Stimulated activated CD4-positive, alpha-beta T cell treated with anti-CD3 and anti-CD28 coated beads, Interleukin-2, amount 100 ng/mL, for 24 hours (primary cell): ENCODE measurements at regions not wholly inside any gene's neighbourhood (a gene's known extent, or its start where the extent isn't known, plus 50 kb on each side); places are given as distances from the start of the nearest gene placed in this dataset.
"Not testable (repeated sequence)": the region's sequence is repeated elsewhere in the genome, so short reads cannot be mapped to it uniquely, and the experiment has no call there.

Experiments
- DNase-seq, 2 donors: peaks; one replicate each; pipeline ENCODE4 v3.0.0-alpha.2; 2020

DNA sequence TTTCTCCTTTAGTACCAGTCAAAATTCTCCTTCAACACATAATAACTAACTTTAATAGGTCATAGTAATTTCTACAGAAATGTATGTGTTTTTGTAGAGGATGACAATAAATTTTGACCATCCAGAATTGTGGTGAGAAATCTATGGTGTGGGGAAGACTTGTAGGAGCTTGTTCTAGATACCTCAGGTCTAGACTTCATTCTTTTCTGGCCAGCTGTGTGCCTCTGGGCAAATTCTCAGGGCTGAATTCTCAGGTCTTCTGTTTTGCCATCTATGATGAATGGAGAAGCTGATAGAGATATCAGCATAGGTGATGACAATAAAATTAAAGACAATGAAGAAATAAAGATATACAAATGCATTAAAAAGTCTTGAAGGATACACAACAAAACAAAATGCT is 298.6 kb upstream of the MEF2C start:
- DNase-seq = no peak

DNA sequence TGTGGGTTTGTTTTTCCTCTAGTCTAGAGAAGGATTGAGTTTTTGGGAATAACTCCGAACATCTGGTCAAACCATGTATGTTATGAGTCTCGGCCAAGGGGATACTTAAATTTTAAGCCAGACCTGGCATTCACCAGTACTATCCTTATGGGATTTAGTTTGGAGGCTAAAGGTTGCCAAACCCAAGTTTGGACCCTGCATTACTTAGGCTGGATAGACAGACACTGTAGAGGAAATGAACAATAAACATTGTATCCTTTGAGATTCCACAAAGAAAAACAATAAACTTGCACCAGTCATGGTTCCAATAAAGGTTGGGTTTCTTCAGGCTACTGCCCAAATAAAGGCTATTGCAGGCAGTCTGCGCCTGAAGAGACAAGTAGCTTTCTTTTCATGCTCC is 296.7 kb upstream of the MEF2C start:
- no peak for DNase-seq

DNA sequence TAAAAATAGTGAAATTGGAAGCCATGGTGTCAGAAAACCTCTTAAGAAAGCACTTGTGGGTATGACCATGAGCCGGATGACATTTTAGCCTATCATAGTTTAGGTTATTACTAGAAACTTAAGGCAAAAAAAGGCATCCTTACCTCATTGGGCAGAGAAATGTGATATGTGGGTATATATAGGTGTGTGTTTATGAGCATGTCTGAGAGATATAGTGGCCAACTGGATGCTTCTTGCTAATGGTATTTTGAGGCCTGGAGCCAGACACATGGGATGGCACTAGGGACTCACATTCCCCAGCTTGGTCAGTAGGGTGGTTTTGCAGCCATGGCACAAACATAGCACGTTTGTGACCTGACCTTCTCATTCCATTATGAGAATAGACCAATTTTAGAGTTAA is 295.6 kb upstream of the MEF2C start:
- no peak for DNase-seq

DNA sequence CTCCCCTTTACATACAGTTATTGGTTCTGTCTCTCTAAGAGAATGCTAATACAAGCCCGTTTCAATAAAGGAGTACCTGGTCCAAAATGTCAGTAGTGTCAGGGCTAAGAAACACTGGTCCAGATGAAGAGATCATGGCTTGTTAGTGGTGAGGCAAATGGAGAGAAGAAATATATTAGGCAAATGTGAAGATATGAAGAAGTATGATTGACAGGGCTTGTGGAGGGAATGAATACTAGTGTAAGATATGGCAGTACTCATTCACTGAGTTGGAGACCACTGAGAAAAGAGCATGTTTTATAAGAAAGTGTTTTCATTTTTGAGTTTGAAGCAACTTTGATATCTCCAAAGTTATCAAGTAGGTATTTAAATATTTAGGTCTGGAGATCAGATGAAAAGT is 290.5 kb upstream of the MEF2C start:
- DNase-seq = no peak

DNA sequence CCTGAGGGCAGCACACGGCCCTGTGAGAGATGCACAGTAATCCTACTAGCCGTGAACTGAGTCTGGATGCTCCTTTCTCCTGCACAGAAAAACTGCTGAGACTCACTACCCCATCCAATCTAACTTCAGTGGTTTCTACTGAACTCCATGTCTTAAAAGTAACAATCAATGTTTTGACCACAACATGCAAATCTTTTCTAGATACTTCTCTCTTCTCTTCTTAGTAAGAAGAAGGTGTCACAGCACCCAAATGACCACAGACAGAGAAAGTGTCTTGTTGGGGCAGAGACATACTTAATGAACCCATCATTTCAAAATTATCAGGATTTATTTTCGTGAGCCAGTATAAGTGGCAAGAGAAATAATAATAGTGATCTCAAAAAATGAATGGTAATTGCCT is 285.8 kb upstream of the MEF2C start:
- no peak for DNase-seq

DNA sequence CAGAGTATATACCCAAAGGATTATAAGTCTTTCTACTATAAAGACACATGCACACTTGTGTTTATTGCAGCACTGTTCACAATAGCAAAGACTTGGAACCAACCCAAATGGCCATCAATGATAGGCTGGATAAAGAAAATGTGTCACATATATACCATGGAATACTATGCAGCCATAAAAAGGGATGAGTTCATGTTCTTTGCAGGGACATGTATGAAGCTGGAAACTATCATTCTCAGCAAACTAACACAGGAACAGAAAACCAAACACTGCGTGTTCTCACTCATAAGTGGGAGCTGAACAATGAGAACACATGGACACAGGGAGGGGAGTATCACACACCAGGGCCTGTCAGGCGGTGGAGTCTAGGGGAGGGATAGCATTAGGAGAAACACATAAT is 281.7 kb upstream of the MEF2C start:
- DNase-seq = not testable (repeated sequence)

DNA sequence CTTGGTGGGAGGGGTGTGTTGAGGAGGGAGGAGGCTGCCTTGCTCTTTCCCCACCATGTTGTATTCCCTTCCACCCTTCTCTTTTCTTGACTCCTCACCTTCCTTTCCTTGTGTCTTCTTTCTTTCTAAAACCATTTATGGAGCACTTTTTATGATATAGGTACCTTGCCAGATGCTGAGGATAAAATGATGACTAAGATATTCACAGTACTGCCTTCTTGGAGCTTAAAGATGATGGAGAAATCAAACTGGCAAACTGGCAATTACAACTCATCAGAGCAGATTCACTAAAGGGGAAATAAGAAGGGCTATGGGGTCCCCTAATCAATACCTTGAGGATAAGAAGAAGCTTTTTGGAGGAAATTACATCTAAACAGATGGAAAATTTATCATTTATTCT is 273.2 kb upstream of the MEF2C start:
- DNase-seq = no peak

DNA sequence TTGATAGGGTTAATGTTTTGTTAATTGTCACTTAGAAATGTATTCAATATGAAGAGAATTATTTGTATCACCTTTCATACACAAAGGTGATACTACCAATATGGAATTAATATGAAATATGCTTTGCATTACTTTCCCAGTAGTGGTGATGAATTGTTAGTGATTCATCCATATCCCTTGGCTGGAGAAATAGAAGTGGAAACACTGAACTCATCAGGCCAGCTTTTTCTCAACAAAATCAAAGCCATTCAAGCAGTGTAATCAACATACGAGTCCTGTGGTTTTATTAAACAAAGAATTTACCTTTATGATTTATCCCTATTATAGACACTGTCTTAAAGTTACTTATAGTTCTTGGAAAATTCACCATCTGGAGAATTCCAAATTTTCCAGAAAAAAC is 264.0 kb upstream of the MEF2C start:
- no peak for DNase-seq

DNA sequence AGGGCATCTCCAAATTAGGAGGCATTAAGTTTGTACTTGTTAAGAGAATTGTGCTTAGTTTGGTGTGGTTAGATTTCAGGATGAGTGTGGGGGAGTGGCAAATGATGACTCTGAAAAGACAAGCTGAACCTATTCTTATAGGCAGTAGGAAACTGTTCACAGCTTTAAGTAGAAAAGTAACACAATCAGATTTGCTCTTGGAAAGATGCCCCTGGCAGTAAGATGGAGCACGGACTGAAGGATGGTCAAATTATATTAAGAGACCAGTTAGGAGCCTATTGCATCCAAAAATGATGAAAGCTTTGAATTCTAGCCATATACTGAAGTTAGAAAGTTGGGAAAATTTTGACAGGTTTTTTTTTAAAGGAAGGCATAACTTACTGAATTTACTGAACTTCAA is 254.2 kb upstream of the MEF2C start:
- no peak for DNase-seq

DNA sequence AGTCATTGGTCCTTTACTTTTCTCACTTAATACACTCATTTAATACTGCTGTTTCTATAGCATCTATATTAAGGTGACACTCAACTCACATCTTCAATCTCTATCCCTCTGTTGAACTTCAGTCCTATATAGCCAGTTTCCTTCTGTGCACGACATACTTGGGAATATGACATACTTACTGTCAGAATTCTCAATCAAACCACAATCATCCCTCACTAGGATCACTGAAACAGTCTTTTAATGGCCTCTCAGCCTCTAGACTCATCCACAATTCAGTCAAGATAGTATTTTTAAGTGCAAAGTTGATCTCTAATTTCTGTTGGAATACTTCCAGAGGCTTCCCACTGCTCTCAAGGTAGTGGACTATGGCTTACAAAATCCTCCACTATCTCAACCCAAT is 251.0 kb upstream of the MEF2C start:
- no peak for DNase-seq

DNA sequence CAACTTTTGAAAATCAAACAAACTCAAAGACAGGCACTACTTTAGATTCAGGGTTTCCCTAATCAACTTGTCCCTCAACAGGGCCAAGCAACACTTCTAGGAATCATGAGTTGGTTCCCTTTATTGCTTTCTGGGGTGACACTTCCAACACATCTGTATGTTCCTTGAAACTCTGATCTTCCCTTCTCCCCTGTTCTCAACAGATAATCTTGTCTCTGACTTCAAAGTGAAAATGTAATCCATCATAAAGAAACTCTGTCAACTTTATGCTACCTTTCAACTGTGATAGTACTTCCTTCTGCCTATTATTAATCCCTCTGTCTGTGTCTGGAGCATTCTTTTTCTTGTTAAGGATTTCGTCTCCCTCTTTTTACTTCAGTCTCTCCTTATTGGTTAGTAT is 250.1 kb upstream of the MEF2C start:
- no peak for DNase-seq

DNA sequence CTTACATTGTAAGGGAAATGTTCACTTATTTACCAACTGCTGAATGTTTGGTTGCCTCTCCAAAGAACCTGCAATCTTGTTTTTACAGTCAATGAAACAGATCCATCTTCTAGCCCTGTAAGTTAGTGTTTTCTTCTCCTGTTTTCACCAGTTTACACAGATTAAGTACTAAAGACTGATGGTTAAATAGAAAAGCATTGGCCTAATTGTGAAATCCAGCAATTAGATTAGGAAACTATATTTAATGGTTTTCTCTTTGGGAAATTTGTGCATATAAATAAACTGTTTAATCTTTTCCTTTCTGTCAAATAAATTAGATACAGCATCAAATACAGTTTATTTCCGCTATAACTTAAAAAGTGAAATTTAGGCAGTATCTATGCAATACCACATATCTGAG is 247.9 kb upstream of the MEF2C start:
- no peak for DNase-seq

DNA sequence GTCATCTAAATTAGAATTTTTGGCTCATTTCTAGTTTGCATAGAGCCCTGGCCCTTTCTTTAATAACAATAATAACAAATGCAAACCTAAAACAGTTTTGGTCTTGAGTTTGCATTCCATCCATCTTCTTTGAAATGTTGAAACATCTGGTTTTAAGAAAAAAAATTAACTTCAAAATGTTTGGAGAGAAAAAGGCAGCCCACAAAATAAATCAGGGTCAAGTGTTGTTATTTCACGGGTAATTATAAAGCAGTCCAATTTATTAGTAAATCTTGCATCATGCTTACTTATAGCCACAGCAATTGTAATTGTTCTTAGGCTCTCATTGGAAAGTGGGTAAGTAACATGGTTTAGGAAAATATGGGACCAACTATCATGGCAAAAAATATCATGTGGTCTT is 247.0 kb upstream of the MEF2C start:
- DNase-seq = no peak

DNA sequence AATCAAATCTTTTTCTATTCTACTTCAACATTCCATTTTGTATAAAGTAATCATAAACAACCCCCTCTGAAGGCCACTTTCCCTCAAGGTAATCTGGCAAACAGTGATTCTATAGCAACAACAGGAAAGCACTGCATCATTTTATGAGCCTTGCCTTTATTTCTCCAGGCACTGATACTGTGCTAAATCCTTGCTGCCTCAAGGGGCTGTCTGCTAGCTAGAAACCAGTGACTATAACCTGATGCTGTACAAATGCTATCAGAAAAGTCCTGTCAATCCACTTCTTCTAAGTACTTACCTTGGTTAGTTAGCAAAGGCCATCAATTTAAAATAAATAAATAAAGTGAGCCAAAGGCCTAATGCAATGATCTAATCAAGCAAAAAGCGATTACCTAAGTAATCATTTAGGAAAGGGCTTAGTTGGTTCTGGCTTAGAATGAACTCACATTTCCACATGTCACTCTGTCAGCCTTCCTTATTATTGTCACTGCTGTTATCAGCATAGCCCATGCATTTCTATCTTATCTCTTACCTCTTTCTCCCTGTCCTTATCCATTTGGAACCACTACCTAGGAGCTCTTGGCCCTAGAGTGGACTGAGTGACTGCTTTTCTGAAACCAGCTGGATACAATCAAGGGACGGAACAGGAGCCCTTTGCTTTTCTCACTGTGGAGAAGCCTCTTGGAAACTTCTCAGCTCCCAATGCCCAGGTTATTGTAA is 246.1 kb upstream of the MEF2C start:
- DNase-seq = no peak

DNA sequence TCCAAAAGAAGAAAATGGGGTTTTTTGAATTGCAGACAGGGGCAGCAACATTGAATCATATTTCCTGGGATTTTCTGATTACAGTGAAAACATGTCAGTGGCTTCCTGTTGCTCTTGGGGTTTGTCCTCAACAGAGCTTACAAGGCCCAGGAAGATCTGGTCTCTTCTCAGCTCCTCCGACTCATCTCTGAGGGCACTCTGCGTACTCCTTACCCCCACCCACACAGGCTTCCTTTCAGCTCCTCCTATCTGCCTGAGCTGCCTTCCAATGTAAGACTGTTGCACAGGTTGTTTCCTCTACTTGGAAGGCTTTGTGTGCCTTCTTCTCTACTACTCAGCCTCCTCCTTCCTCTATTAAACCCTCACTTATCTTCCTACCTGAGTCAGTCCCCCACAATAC is 245.1 kb upstream of the MEF2C start:
- DNase-seq = no peak

DNA sequence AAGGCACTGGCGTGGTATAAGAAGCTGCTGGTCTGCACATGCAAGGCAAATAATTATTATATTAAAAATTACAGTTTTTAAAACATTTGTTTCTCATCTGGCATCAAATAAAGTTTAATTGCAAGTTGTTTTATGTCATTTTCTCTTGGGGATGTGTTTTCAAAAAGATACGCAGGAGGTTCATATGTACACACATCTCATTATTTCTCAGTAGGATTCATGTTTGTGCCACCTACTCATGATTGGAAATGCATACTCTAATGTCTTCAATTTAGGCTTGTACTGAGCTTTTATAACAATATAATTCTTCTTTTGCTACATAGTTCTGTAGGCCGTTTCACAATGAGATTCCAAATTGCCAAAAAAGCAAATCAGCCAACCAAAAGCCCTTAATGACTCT is 244.2 kb upstream of the MEF2C start:
- DNase-seq = no peak

DNA sequence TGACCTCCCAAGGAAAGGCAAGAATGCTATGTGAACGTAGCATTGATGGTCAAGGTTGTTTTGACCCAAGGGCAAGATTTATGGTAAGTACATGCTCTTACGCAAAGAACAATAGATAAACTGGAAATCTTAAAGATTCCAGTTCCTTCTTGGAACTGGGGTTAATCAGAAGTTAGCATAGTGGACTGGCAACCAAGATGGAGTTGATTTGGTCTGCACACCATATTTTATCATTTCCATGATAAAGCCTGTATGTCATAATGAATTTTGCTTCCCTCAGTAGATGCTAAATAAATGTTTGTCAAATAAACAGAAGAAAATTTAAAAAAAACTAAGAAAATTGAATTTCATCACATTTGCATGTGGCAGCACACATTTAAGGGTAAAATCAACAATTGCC is 242.4 kb upstream of the MEF2C start:
- DNase-seq = no peak

DNA sequence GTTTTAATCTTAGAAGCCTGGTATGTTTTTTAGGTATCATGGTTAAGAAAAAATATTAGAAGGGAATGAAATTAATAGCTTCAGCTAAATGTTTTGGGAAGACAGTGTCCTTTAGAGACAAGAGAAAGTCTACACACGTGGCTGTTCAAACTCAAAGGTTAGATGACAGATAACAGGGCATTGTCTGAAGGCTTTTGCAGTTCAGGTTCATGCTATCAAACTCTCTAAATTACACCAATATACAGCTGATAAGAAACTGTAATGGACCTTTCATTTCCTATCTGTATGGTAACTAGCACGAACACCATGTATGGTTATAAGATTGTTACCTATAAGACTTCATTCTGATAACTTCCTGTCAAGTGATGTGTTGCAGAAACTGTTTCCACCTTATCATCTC is 240.6 kb upstream of the MEF2C start:
- no peak for DNase-seq

DNA sequence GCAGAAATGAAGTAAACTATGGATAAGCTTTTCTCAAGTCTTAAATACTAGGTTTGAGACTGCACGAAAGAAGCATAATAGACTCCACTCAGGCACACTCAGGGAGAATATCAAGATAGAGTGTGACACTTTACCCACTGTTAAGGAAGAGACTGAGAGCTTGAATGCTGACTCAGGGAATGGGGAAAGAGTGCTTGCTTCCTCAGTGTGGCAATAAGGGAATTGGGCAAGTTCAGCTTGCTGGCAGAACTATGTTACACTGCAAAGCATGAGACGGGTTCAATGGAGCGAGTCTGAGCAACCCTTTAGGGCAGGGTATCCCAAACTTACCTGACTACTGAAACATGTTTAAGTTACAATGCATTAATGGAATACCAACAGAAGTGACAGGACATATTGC is 237.7 kb upstream of the MEF2C start:
- no peak for DNase-seq

DNA sequence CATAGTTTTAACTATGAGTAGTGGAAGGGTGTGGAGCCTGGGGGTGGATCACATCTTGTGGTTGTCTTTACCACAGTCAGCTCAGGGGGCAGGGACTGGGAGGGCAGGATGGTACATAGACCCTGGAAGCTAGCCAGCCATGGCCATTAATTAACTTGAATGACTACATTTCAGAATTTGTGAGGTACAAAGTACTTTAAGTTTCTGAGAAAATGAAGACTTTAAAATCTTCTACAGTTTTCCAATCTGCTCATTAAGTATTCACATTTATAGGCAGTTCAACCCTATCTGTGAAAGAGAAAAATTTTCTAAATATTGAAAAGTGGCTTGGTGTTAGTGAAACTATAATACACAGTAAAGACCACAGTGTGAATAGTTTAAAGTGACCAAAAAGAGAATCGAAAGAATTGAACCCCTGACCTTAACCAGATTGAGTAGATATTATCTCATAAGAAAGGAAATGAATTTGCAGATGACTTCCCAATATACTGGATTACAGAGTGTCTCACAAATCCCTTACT is 234.2 kb upstream of the MEF2C start:
- DNase-seq = no peak

DNA sequence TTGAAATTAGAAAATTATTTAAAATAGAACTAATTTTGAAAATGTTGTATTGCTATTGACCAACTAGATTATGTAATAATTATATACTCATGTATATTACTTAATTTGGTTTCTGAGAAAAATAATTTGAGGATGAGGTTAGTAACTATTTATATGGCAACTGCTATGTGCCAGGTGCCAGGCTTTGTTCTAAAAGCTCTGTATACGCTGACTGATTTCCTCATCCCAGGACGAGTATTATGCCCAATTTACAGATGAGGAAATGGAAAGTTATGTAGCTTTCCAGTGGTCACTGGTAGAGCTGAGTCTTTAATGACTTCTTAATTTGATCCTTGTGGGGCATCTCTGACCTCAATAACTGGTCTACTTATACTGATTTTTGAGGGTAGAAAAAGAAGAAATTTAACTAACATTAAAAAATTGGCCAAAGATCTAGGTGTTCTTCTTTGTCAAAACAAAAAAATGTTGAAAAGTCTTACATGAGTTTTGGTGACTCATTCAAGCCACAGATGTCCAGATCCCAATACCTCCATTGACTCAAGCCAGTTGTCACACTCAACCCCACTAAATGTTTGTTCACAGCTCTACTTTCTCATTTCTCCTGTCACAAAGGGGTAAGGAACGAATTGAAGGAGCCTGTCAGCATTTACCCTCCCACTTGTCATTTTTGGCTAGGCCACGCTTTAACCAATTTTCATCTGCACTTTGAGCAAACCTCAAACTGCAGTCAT is 228.1 kb upstream of the MEF2C start:
- no peak for DNase-seq

DNA sequence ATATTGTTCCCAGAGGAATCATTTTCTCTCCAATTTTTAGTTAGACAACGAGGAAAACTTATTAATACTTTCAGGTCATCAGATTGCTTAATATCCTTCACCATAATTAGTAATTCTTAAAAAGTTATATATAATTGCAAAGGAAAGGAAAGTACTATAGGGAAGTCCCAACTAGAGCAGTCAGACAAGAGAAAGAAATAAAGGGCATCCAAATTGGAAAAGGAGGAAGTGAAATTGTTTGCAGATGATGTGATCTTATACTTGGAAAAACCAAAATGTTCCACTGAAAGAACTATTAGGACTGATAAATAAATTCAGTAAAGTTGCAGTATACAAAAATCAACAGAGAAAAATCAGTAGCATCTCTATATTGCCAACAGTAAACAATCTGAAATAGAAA is 223.5 kb upstream of the MEF2C start:
- no peak for DNase-seq

DNA sequence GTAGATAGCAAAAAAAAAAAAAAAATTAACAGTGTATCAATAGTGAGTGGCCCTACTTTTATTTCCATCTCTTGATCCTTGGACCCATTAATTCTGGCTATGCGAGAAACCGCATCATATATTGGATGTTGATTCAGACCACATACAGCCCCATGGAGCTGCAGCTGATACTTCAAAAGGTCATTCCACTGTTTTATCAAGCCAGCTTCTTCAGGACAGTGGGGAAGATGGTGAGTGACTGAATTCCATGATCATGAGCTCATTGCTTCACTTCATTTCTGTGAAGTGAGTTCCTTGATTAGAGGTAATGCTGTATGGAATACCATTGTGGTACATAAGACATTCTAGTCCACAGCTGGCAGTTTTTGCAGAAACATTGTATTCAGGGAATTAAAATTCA is 222.9 kb upstream of the MEF2C start:
- DNase-seq = no peak

DNA sequence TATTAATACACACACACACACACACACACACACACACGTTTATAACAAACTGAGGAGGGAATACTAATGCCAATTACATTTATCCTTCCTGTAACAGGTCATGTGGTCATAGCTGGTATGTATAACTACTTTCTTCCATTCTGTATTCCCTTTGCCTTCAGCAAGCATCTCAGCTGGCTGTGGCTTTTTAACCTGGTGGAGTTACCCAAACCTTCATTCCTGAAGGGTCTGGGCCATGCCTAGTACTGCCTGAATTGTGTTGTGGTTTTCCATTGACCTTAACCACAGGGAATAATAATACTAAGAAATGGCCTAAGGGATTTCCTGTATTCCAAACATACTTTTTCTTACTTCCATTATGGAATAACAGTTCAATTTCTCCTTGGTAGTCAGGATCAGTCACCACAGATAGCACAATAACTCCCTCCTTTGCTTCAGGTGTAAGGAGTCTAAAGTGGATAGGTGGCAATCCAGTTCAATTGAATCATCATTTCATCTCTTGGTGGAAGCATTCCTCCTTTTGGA is 222.2 kb upstream of the MEF2C start:
- no peak for DNase-seq
